HG02678 (cell line): ENCODE measurements at regions not wholly inside any gene's neighbourhood (a gene's known extent, or its start where the extent isn't known, plus 50 kb on each side); places are given as distances from the start of the nearest gene placed in this dataset.
"Not testable (repeated sequence)": the region's sequence is repeated elsewhere in the genome, so short reads cannot be mapped to it uniquely, and the experiment has no call there.

ENCODE experiments used
- ATAC-seq: cut with Tn5 transposase; IDR thresholded peaks from one replicate; pipeline ENCODE4 v1.9.1; 2021; ENCODE audit warnings: mild to moderate bottlenecking, moderate library complexity; ENCODE audit not compliant: unreplicated experiment

DNA sequence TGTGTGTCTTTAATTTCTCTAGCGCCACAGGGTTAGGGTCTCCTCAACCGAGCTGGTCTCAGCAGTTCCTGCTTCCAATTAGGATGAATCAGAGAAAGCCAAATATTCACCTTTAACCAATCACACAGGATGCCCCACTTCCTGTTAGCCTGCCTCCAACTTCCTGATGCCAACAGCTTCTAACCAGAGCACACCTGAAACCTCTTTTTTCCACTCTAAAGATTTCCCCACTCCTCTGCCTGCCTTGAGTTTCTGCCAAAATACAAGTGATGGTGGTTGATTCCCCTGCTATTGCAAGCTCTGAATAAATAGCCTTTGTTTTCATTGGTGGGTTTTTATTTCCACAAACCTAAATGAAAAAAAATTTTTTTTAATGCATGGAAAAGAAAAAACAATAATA is 144.7 kb upstream of the UST start:
- no peak for ATAC-seq

DNA sequence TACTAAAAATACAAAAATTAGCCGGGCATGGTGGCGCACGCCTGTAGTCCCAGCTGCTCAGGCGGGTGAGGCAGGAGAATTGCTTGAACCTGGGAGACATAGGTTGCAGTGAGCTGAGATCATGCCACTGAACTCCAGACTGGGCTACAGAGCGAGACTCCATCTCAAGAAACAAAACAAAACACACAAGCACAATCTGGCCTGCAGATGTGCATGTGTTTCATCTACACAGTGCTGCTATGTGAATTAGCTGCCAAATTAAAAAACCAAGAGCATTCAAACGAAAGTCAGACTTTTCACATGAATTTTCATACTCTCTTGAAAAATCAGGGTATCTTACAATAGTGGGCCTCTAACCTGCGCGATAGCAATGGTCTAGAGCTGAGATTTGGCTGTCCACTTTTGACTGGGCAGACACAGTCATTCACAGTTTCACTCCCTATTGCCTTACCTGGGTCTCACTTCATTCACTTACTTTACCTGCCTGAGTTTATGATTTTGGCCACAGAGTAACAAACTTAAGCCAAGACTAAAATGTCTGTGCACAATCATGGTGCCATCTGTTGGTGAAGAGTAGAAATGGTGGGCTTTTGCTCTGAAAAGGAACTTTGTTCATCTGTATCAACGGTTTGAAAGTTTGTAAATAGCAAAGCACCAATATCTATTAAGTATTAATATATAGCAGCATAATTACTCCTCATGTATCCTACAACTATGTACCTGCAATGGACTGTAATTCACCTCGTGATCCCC is 138.5 kb upstream of the UST start:
- no peak for ATAC-seq

DNA sequence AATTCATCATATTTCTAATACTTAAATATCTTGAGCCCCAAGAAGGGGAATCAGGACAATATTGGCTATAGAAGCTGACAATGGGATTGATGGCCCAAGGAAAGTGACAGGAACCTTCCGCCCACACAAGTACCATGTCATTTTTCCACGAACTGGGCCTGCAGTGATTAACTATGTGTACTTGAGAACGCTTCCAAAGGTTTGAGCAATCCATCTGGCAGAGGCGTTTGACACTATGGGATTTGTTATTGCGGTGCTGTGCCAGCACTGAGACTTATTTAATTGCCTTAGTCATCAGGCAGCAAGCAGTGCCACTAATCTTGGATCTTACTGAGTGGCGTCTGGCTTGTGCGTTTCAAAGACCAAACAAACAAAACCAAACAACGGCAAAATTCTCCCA is 135.6 kb upstream of the UST start:
- no peak for ATAC-seq

DNA sequence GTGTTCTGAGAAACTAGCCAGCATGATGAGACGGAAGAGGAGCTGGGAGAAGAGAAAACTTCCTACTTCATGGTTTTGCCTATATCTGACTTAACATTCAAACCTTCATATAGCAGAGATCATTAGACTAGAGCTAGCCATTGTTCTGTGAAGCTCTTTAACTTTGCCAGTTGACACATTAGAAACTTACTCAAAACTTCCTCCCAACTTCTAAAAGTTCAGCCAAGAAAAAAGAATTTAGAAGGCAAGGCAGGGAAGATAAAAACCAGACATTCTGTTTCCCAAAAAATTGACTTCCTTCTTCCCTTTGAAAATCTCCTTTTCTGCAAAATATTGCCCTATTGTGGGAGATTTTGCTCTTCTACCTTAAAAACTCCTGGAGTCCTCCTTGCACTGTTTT is 134.8 kb upstream of the UST start:
- ATAC-seq: no peak

DNA sequence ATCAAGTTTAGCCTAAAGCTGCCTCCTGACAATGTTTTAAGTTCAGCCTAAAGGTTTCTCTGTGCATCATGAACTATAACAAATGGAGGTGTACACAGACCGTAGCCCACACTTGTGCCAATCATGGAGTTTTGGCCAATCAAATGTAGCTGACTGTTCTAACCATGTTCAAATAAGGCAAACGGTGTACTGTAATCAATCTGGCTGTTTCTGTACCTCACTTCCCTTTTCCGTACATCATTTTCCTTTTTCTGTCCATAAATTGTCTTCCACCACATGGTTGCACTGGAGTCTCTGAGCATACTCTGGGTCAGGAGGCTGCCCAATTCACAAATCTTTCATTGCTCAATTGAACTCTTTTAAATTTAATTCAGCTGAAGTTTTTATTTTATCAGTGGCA is 132.2 kb upstream of the UST start:
- no peak for ATAC-seq

DNA sequence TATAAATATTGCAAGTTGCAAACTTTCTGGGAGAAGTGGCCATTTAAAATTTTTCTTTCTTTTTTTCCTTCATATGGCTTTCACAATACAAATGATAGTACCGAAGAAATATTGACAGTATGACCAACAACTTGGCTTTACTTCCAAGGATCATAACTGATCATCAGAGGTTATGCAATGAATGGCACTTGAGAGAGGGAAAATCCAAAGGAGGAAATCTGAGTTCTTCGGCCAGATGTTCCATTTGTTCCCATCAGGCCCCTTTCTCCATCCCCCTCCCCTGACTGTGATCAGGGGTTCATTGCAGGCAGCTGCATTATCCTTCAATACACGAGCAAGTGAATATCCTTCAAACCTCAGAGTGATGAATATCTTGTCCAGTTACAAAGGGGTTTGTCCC is 130.0 kb upstream of the UST start:
- no peak for ATAC-seq

DNA sequence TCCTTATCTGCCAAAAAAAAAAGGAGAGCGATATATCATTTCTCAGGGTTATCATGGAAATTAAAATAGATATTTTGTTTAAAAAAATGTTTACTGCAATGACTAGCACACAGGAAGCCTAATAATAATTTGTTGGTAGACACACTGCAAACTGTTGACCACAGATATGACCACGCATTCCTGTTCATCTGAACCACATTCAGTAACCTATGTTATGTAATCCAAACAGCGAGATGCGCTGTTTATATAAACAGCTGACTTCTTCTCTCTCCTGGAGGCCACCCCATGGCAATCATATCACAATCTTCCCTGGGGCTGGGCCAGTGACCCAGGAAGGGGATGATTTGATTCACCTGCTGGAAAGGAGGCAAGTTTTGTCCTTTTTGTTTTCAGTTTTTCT is 129.3 kb upstream of the UST start:
- ATAC-seq: no peak

DNA sequence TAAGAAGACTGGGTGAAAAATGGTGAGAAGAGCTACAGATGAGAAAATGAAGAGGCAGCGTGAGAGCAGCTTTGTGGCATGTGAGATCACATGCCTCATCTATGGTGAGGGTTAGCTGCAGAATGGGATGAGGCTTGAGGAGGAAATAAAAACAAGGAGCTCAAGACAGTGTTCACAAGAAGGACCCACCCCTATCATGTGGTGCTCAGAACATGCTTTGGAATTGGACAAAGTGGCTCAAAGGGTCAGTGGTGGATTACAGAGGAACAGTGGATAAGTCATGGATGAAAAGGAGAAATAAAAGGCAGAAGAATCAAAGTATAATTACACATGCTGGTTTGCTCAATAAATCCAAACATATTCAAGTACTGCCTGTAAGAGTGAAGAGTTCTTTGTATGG is 126.9 kb upstream of the UST start:
- no peak for ATAC-seq

DNA sequence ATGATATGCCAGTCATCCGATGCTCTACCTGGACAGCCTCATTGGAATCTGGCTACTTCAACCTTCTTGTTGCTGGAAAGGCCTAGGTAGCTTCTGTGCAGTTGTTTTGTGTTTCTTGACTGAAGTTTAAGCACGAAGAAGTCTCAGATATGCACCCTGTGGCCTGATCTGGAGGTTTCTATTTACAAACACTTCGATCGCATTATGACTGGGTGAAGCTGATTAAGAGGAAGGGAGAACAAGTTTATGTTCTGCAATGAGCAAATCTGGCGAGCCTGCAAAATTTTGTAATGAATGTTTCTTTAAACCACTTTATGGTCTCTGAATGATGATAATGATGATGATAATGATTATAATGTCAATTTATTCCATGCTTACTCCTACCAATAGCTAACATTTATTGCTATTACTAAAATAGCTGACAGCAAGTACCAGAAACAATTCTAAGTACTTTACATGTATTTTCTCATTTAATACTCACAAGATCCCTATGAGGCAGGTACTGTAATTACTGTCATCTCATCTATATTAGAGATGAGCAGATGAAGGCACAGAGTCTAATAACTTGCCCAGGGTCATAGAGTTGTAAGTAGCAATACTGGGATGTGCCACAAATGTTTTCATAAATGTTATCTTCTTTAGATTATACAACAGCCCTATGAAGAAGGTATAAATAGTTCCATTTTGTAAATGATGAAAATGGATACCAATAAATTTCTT is 126.1 kb upstream of the UST start:
- ATAC-seq: no peak

DNA sequence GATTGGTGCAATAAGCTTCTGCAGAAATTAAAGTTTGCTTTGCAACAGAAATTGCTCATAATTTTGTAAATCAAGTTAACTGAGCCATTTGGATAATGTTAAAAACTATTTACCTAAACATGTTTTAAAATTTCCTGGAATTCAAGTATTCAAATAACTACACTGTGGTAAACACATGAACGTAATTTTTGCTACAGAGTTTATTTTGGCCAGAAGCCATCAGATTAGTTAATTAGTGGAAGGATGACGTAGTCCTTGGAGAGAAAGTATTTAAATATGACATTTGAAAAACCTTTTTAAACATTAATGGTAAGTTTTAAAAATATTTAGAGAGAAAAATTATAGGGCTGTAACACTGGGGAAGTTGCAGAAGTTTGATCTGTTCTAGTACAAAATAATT is 121.2 kb upstream of the UST start:
- ATAC-seq: no peak

DNA sequence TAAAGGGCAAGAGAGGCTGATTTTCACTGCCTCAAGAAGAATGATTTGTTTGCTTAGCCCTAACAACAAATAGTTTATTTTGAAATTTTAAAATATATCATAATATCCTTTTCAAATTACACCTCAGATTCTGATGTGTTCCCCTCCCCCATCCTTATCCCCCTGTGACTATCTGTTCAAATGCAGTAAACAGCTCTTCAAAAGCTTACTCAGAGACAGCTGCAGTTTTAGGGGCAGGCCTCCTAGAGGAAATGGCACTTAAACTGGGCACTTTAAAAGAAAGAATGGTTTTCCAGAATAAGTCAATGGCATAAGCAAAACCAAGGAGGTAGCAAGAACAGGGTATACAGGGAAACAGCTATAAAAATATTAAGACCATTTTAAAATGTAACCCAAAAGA is 118.6 kb upstream of the UST start:
- no peak for ATAC-seq

DNA sequence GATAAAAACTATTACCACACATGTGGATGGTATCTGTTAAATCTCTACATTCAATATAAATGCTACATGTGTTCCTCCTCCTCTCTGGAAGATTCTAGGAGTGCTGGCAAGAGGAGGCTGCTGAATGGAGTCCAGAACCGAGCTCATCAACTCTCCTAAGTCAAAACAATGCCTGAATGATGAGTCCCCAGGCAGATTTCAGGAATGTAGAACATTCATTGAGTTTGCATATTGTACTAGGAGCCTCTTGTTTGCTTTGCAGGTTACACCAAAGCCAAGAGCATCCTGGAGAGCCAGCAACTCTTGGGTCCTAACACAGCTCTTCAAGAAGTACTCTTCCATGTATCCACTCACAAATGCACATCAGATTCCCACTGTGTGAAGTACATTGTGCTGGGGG is 117.6 kb upstream of the UST start:
- ATAC-seq: no peak

DNA sequence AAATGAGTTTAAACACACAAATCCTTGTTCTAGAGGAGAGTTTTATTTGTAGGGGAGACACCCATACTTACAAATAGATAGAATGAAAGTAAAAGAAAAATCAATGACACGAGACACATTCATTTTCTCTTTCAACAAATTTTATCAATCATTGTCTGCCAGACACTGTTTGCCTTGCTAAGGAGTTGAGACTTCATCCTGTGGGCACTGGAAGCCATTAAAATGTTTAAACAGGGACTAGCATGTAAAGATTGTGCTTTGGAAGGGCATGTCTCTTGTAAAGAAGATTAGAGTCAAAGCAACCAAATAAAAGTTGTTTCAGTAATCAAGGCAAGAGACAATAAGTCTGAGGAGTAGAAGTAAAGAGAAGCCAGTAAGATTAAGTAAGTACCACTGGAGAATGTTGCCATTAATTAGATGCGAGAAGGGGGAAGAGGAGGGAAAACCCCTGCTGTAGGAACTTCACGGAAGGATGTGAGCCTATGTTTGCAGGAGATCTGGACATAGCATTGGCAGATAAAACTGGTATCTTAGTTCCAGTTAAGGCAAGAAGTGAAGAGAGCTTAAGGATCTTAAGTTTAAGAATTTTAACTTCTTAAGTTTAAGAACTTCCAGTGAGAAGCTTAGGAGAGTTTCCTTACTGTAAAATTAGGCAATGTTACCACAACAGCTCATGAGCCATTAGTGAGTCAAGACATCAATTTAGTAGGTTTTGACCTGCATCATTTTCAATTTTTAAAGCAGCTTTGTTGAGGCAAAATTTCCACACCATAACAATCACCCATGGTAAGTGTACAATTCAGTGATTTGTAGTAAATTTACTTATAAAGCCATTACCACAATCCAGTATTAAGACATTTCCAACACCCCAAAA is 117.0 kb upstream of the UST start:
- no peak for ATAC-seq

DNA sequence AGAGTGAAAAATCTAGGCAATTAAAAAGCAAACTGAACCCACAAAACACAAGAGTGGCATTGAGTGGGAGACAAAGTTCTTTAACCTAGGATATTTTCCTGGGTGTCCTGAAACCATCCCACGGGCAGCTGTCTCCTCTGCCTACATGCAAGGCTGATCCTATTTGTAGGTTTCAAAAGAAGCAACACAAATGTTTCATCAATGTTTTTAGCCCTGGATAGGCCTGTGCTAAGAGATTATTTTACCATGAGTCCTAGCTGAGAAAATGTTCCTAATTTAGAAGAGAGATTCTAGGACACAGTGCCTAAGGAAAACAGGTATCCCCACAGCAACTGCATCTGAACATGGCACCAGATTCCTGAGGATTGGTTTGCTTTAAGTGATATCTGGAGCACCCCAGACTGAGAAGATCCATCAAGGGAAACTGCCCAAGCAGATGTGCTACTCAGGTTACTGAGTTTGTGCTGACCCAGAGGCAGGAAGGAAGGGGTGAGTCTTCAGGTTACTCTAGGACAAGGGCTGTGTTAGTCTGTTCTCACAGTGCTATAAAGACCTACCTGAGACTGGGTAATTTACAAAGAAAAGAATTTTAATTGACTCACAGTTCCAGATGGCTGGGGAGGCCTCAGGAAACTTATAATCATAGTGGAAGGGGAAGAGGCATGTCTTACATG is 111.6 kb upstream of the UST start:
- ATAC-seq: no peak

DNA sequence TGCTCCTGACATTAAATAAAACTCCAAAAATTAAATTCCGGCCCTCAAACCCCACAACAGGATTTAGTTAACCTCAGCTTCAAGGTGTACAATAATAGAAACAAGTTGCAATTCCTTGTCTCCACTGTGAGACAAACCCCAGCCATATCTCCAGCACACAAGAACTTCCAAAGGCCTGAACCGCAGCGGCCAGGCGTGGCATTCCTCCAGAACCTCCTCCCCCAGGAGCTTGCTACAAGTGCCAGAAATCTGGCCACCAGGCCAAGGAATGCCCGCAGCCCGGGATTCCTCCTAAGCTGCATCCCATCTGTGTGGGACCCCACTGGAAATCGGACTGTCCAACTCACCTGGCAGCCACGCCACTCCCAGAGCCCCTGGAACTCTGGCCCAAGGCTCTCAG is 105.0 kb upstream of the UST start:
- ATAC-seq: not testable (repeated sequence)

DNA sequence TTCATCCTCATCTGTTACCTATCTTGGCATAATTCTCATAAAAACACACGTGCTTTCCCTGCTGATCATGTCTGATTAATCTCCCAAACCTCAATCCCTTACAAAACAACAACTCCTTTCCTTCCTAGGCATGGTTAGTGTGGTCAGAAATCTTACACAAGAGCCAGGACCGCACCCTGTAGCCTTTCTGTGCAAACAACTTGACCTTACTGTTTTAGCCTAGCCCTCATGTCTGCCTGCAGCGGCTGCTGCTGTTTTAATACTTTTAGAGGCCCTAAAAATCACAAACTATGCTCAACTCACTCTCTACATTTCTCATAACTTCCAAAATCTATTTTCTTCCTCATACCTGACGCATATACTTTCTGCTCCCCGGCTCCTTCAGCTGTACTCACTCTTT is 103.6 kb upstream of the UST start:
- ATAC-seq: not testable (repeated sequence)

DNA sequence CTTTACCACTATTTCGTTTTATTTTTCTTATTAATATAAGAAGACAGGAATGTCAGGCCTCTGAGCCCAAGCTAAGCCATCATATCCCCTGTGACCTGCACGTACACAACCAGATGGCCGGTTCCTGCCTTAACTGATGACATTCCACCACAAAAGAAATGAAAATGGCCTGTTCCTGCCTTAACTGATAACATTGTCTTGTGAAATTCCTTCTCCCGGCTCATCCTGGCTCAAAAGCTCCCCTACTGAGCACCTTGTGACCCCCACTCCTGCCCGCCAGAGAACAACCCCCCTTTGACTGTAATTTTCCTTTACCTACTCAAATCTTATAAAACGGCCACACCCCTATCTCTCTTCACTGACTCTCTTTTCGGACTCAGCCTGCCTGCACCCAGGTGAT is 101.8 kb upstream of the UST start:
- ATAC-seq: not testable (repeated sequence)

DNA sequence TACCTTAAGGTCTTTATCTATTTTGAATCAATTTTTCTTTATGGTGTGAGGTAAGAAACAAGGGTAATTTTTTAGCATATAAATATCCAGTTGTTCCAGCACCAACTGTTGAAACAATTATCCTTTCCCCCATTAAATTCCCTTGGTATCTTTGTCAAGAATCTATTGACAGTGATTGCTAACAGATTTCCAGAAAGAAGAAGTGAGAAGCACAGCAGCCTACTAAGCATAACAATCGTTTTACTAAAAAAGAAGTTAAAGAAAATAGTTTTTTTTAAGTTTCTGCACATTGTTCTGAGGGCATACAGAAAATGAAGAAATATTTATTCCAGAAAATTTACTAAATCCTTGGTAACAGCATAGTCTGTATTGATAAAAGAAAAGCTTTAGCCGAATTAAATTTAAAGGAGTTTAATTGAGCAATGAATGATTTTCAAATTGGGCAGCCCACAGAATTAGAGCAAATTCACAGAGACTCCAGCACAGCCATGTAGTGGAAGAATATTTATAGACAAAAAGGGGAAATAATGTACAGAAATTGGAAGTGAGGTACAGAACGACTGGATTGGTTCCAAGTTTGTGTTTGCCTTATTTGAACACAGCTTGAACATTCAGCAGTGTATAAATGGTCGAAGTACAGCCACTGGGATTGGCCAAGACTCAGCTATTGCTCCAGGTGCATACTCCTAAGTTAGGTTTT is 97.9 kb upstream of the UST start:
- no peak for ATAC-seq

DNA sequence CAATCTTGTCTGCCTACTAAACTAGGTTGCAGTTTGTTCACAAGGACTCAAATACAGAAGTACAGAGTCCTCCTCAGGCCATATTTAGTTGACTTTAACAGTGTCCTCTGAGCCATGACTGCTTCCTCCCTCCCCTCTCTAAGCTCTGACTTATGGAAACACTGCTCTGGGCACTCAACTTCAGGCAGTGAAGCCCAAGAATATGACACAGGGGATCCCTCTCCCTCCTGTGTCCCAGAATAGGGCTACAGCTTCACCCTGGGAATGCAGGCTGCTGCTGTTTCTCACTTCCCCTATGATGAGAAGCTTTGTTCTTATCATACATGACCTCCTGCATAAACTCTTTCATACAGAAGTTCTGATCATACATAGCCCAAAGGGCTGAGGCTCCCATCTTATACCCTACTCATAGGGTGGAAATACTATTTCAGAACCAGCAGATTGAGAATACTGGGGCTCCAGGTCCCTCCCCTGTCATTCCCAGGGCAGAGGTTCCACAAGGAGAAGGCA is 97.3 kb upstream of the UST start:
- ATAC-seq: no peak

DNA sequence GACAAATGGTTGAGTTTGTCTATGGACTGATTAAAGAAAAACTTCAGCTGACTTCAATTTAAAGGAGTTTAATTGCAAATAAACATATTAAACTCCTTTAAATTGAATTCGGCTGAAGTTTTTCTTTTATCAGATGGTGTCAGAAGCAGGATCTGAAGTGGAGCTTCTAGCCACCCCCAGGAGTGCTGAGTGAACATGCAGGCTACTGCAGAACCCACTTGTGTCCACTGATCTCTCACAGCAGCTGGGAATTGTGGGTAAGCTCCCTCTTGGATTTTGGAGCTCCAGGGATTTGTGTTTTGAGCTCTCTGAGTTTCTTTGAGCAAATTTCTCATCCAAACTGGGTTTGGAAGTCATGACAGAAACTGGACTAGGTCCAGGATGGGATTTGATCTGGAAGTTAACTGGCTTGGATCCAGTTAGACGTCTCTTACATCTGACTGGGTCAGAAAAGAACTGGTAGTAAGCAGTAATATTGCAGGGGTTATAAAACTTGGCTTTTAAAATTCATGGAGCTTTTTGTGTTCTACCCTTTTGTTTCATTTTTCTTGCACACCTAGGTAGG is 95.8 kb upstream of the UST start:
- no peak for ATAC-seq
